ENCODE measurements at regions not wholly inside any gene's neighbourhood (a gene's known extent, or its start where the extent isn't known, plus 50 kb on each side); places are given as distances from the start of the nearest gene placed in this dataset.

DNA sequence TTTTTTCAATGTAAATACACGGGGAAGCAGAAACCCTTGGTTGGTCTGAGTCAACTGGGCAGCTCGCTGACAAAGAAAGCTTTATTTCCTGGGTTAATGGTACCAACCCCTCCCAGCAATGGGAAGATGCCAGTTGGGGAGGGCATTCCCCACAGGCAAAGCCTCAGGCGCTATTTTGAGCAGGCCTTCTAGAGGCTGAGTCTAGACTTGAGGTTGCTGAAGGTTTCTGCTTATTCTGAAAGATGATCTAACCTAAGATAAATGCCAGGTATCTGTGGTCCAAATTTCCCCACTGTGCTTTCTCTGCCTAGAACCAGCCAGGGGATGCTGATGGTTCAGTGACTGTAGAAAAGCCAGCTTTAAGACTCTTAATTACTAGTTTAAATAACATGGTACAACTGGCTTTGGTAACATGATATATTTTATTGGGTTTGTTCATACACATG is 172.5 kb upstream of the JARID2 start:
- no peak for DNase-seq (ENCODE audit: low read depth in 2 of 2)
- TF ChIP-seq, protein P1, sequence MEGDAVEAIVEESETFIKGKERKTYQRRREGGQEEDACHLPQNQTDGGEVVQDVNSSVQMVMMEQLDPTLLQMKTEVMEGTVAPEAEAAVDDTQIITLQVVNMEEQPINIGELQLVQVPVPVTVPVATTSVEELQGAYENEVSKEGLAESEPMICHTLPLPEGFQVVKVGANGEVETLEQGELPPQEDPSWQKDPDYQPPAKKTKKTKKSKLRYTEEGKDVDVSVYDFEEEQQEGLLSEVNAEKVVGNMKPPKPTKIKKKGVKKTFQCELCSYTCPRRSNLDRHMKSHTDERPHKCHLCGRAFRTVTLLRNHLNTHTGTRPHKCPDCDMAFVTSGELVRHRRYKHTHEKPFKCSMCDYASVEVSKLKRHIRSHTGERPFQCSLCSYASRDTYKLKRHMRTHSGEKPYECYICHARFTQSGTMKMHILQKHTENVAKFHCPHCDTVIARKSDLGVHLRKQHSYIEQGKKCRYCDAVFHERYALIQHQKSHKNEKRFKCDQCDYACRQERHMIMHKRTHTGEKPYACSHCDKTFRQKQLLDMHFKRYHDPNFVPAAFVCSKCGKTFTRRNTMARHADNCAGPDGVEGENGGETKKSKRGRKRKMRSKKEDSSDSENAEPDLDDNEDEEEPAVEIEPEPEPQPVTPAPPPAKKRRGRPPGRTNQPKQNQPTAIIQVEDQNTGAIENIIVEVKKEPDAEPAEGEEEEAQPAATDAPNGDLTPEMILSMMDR (IDR thresholded peaks at IDR 0.05; ENCODE audit: low read depth, low read length) = no peak
- H3K4me3 ChIP-seq (replicated peaks in 1 of 2; ENCODE audit: low read depth in 2 of 2, low read length in 2 of 2) = no peak overlapping the region

DNA sequence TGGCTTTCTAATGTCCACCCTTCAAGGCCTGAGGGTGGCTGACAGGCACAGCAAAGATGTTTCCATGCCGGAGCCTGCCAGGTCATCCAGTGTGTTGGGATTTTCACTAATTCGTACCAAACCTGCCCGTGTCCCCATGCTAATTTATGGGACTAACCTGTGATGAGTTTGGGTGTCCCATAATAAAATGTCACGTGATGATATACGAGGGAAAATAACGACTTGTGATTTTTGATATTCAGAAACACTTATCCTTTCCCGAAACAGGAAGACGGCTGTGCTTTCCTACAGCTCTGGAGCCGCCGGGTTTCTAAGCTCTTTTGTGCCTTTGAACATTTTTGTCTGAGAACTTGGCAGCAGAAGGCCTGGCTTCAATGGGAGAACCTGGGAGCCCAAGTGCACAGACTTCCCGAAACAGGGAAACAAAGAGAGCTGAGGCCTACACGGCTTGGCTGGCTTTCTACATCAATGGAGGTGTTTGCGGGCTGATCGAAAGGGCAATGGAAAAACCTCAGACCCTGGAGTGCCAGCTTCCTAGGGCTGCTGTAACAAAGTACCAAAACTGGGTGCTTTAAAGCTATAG is 171.9 kb upstream of the JARID2 start:
- TF ChIP-seq, protein P1 (IDR thresholded peaks at IDR 0.05; ENCODE audit: low read depth, low read length) = no peak
- H3K4me3 ChIP-seq (replicated peaks in 1 of 2; ENCODE audit: low read depth in 2 of 2, low read length in 2 of 2) = no peak overlapping the region
- DNase-seq (ENCODE audit: low read depth in 2 of 2) = no peak

DNA sequence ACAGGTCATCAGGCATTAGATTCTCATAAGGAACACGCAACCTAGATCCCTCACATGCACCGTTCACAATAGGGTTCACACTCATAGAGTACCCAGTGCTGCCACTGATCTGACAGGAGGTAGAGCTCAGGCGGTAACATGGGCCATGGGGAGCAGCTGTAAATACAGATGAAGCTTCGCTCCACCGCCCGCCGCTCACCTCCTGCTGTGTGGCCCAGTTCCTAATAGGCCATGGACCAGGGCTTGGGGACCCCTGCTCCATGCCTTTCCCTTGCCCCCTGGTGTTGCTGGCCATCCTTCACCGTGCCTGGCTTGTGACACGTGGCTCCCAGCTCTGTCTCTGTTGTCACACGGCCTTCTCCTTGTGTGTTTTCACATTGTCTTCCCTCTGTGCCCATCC is 171.1 kb upstream of the JARID2 start:
- no peak for DNase-seq (ENCODE audit: low read depth in 2 of 2)
- TF ChIP-seq, protein P1 (IDR thresholded peaks at IDR 0.05; ENCODE audit: low read depth, low read length) = no peak
- no peak overlapping the region for H3K4me3 ChIP-seq (replicated peaks in 1 of 2; ENCODE audit: low read depth in 2 of 2, low read length in 2 of 2)

DNA sequence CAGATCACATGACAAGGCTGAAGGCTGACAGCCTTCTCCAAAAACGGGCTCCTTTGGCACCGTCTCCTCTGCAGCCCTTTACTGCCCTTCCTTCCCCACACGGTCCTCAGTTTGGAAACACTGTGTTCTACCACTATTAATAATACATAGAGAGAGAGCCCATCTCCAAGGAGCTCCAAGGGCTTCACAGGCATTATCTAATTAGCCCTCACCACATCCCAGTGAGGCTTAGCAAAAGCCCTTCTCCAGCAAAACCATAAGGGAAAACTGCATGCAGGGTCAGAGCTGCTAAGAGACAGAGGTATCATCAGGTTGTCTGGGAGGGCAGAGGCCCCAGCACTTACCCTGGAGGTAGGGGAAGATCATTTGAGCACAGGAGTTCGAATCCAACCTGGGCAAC is 169.3 kb upstream of the JARID2 start:
- TF ChIP-seq, protein P1 (IDR thresholded peaks at IDR 0.05; ENCODE audit: low read depth, low read length) = no peak
- DNase-seq (ENCODE audit: low read depth in 2 of 2) = no peak
- H3K4me3 ChIP-seq (replicated peaks in 1 of 2; ENCODE audit: low read depth in 2 of 2, low read length in 2 of 2) = no peak overlapping the region

DNA sequence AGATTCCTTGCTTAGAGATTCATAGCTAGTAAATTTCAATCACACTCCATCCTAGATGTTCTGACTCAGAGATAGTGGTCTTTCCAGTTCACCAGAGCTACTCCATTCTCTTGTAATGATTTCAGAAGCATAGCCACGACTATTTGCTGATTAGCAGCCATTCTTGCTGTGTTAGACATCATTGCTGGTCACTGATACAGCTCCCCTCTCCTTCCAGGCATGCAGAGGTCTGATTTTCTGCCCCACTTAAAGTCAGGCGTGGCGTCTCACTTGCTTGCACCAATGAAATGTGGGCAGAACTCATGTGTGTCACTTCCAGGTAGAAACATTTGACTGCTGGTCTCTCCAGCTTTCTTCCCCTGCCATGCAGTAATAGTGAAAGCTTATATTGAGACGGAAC is 168.9 kb upstream of the JARID2 start:
- no peak for DNase-seq (ENCODE audit: low read depth in 2 of 2)
- no peak overlapping the region for H3K4me3 ChIP-seq (replicated peaks in 1 of 2; ENCODE audit: low read depth in 2 of 2, low read length in 2 of 2)
- TF ChIP-seq, protein P1 (IDR thresholded peaks at IDR 0.05; ENCODE audit: low read depth, low read length) = no peak

DNA sequence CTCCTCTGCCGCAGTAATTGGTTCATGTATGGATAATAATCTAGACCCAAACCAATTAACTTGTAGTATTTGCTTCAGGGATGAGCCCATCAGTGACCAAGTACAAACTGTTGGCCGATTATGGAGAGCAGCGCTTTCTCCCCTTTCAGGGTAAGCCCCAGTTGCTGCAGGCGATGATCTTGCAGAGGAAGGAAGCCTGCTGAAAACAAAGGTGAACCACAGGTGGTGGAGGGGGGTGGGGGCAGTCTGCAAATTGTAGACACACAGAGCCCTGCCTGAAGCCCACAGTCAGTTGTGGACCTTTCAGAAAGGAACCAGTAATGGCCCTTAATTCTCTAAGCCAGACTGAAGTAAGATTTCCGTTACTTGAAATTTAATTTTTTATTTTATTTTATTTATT is 167.9 kb upstream of the JARID2 start:
- no peak for DNase-seq (ENCODE audit: low read depth in 2 of 2)
- TF ChIP-seq, protein P1 (IDR thresholded peaks at IDR 0.05; ENCODE audit: low read depth, low read length) = no peak
- H3K4me3 ChIP-seq (replicated peaks in 1 of 2; ENCODE audit: low read depth in 2 of 2, low read length in 2 of 2) = no peak overlapping the region

DNA sequence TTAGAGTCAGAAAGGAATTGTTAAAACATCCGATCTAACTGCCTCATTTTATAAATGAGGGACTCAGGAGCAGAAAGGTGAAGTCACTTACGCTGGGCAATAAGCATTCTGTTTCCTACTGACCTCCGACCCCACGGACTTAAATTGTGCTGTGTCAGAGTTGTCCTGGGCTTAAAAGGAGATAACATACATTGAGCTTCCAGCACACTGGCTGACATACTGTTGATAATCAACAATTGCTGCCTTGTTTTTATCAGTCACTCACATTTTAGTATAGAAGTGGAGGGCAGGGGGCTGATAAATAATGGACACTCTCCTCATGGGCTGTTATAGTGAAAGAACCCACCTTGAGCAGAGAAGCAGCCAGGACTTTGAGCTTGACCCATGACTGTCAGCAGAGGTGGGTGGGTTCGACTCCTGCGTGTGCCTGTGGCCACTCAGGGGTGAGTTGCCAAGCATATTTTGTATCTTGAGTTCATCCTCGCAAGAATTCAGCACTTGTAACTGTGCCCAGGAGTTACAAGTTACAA is 166.5 kb upstream of the JARID2 start:
- TF ChIP-seq, protein P1 (IDR thresholded peaks at IDR 0.05; ENCODE audit: low read depth, low read length) = no peak
- no peak for DNase-seq (ENCODE audit: low read depth in 2 of 2)
- no peak overlapping the region for H3K4me3 ChIP-seq (replicated peaks in 1 of 2; ENCODE audit: low read depth in 2 of 2, low read length in 2 of 2)
